ENCODE measurements at regions not wholly inside any gene's neighbourhood (a gene's known extent, or its start where the extent isn't known, plus 50 kb on each side); places are given as distances from the start of the nearest gene placed in this dataset.

- TF ChIP-seq CTCF (IDR thresholded peaks at IDR 0.05; ENCODE audit: control insufficient read depth, insufficient read depth, low read depth, low read length, missing control alignments), result no peak
- H3K4me3 ChIP-seq (ENCODE audit: control insufficient read depth, low read depth, low read length), result no peak overlapping the region
- no peak for DNase-seq (ENCODE audit: low read depth)
Observed at GRCh38 chr6:97901531-97901930, 618.5 kb upstream of the MMS22L start.

- no peak for DNase-seq (ENCODE audit: low read depth)
- no peak for TF ChIP-seq CTCF (IDR thresholded peaks at IDR 0.05; ENCODE audit: control insufficient read depth, insufficient read depth, low read depth, low read length, missing control alignments)
- no peak overlapping the region for H3K4me3 ChIP-seq (ENCODE audit: control insufficient read depth, low read depth, low read length)
Observed at GRCh38 chr6:97909380-97909779, 626.4 kb upstream of the MMS22L start.

GRCh38 chr6:97913721-97914120 lies 630.7 kb upstream of the MMS22L start:
- DNase-seq (ENCODE audit: low read depth), result no peak
- no peak for TF ChIP-seq CTCF (IDR thresholded peaks at IDR 0.05; ENCODE audit: control insufficient read depth, insufficient read depth, low read depth, low read length, missing control alignments)
- H3K4me3 ChIP-seq (ENCODE audit: control insufficient read depth, low read depth, low read length), result no peak overlapping the region

- no peak overlapping the region for H3K4me3 ChIP-seq (ENCODE audit: control insufficient read depth, low read depth, low read length)
- TF ChIP-seq CTCF (IDR thresholded peaks at IDR 0.05; ENCODE audit: control insufficient read depth, insufficient read depth, low read depth, low read length, missing control alignments), result no peak
- DNase-seq (ENCODE audit: low read depth), result no peak
Observed at GRCh38 chr6:97914912-97915311, 631.9 kb upstream of the MMS22L start.

- H3K4me3 ChIP-seq (ENCODE audit: control insufficient read depth, low read depth, low read length), result no peak overlapping the region
- DNase-seq (ENCODE audit: low read depth), result no peak
- TF ChIP-seq CTCF (IDR thresholded peaks at IDR 0.05; ENCODE audit: control insufficient read depth, insufficient read depth, low read depth, low read length, missing control alignments), result no peak
Observed at GRCh38 chr6:97915537-97915936, 632.5 kb upstream of the MMS22L start.

- no peak overlapping the region for H3K4me3 ChIP-seq (ENCODE audit: control insufficient read depth, low read depth, low read length)
- DNase-seq (ENCODE audit: low read depth), result no peak
- no peak for TF ChIP-seq CTCF (IDR thresholded peaks at IDR 0.05; ENCODE audit: control insufficient read depth, insufficient read depth, low read depth, low read length, missing control alignments)
Observed at GRCh38 chr6:97917369-97917768, 634.4 kb upstream of the MMS22L start.

- TF ChIP-seq CTCF (IDR thresholded peaks at IDR 0.05; ENCODE audit: control insufficient read depth, insufficient read depth, low read depth, low read length, missing control alignments), result no peak
- H3K4me3 ChIP-seq (ENCODE audit: control insufficient read depth, low read depth, low read length), result no peak overlapping the region
- DNase-seq (ENCODE audit: low read depth), result no peak
Observed at GRCh38 chr6:97919046-97919445, 636.0 kb upstream of the MMS22L start.
